ENCODE measurements at regions not wholly inside any gene's neighbourhood (a gene's known extent, or its start where the extent isn't known, plus 50 kb on each side); places are given as distances from the start of the nearest gene placed in this dataset.

DNA sequence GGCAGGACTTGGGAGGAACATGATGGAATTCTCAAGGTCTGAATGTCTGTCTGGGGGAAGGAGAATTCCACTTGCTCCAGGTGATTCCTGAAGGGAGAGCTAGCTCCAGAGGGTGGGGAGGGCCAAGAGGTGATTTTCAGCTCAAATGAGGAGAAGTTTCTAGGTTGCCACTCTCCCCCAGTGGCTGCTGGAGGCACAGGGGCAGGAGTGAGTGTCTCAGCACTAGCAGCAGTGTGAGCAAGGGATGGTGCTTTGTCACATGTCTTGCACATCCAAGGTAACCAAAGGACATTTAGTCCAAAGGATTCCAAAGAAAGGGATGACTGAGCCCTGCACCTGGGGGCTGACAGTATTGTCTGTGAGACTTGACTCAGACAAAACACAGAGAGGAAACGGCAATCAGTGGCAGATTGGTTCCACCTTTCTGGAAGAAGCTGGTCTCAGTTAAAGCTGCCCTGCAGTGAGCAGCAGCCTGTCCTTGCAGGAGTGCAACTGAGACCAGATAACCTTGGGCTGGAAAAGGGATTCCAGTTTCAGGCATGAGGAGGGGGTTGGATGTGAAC, 51.2 kb upstream of the PCBD1 start:
- Histone ChIP-seq H3K4me3 (no peak overlapping the region), H3K27ac (no peak overlapping the region)

DNA sequence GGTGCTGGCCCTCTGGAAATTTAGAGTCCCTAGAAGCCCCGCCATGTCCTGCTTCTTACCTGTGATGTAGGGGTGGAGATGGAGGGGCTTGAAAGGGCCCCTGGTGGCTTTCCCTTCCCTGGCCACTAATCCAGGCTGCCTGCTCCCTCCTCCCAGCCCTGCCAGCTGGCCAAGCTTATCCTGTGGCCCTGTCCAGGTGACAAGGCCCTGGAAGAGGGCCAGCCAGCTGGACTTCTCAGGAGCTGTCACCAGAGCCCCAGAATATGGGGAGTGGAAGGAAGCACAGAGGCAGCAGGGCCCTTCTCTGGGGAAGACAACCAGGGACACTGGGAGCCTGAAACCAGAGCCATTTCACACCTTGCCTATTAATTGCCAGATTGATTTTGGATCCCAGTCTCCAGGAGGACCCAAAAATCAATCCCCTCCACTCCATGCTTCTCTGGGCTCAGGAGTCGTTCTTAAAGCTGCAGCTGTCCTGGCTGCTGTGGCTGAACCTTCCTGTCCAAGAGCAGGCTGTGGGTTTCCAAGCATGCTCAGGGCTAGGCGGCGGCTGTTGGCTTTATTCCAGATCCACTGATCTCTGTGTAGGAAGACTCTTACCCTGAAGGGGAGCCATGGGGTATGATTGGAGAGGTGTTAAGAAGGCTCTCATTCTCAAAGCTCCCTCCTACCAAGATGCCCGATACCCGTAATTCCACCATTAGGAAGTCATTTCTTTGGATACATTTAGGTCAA, 52.6 kb upstream of the PCBD1 start:
- no peak overlapping the region for H3K27ac ChIP-seq
- H3K4me3 ChIP-seq, result no peak overlapping the region

DNA sequence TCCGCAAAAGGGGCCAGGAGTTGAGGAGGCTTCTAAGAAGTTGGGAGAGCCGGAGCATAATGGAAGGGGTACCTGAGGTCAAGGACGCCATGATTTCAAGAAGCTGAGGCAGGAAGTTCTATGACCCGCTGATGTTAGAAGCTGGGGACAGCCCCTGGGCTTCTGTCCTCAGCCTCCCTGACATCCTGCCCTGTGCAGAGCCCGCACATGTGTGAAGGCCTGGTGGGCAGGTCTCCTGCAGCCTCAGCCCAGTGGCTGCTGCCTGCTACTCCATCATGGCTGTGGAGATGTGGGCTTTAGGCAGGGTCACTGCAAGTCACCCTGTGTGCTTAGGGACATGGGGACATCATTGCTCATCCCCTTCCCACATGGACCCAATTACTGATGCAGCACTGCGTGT, 53.8 kb upstream of the PCBD1 start:
- H3K4me3 ChIP-seq, result no peak overlapping the region

DNA sequence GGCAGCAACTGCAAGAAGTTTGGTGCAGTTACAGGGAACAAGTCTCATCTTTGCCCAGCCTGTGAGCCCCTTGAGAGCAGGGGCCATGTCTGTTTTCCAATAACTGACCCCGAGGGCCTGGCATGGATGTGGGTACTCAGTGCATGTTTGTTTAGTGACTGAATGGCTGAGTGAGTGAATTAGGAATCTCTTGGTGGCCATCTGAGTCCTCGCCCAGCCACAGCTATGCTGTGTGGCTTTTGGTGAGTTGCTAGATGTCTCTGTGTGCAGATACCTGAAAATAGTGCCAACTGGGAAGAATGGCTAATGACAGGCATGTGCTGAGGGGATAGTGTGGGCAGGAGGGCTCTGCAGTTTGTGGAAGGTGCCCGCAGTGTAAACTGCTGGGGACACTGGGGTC, 54.4 kb upstream of the PCBD1 start:
- H3K27ac ChIP-seq, result no peak overlapping the region
- H3K4me3 ChIP-seq, result no peak overlapping the region

More for the DNA sequence above, 53.8 kb upstream of the PCBD1 start:
- H3K27ac ChIP-seq, result no peak overlapping the region

DNA sequence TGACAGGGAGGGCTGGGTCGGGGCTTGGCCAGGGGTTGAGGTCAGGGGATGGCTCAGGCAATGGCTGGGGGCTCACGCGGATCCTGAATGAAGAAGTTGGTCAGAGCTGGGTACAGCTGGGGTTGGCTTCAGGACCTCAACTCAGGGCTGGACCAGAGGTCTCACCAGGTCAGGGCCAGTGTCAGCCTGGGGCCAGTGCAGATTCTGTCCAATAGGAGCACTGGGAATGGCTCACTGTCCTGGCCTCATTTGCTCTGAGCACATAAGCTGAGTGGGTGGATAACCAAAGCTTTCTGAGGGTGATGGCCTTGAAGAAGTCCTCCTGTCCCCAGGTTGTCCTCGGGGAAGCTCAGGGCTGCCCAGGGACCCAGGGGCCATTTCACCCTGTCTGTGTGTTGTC, 54.9 kb upstream of the PCBD1 start:
- no peak overlapping the region for H3K27ac ChIP-seq
- H3K4me3 ChIP-seq, result no peak overlapping the region

DNA sequence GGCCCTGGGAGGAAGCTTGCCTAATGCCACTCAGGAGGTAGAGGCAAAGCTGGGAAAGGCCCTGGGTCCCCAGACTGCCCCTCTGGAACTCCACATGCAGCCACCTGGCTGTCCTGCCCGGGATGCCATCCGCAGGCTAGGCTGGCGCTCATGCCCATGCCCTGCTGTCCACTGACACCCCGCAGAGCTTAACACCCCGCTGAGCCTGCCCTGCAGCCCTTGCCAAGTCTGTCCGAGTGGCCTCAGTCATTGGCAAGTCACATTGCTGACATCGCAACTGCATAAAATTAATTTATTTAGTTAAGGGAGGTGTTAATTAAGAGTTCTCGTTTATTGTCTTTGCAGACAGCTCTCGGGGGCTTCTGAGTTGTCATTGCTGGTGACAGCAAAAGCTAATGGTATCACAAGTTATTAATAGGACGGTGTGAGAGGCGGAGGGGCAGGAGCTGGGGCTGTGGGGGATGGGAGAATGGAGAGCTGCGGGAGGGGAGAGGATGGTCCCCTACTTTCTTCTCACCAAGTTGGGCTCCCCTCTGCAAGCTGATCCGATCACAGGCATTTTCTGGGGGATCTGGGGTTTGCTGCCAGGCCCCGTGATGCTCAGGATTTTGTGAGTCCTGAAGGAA, 55.6 kb upstream of the PCBD1 start:
- Histone ChIP-seq H3K27ac (no peak overlapping the region), H3K4me3 (no peak overlapping the region)

DNA sequence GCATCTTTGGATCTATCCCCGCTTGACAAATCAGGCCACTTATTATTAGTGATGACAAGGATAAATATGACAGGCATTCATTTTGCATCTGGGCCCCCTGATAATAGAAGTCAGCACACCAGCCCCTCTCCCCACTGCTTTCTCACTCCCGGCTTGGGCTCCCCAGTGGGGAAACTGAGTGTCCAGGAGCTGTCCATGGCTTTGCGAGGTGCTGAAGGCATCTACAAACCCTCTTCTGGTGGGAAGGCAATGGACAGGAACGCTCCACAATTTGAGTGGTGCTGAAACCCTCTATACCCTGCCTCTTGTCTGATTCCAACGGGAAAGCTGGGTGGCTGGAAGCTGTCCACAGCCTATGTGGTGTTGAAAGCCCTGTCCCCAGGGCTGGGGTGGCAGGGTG, 61.7 kb upstream of the PCBD1 start:
- no peak overlapping the region for H3K27ac ChIP-seq

GRCh38 chr10:70950801-70951200, 62.4 kb upstream of the PCBD1 start:
- Histone ChIP-seq H3K4me3 (no peak overlapping the region), H3K27ac (no peak overlapping the region)

More for the DNA sequence above, 61.7 kb upstream of the PCBD1 start:
- H3K4me3 ChIP-seq, result no peak overlapping the region

DNA sequence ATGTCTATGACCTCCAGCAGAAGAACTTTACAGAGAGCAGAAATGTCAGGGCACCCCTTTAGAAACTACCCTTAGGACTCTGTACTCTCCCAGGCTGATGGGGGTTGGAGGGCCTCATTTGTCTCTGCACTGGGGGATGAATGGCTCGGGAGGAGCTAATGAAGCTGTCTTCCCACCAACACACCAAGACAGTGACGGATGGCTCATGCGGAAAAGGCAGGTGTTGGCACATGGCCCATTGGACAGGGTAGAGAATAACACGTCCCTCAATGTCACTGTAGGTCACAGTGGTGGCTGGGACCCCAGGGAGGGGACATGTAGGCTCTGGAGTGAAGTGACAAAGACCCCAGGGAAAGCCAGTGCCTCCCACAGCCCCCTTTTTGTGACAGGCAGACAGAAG, 64.0 kb upstream of the PCBD1 start:
- no peak overlapping the region for H3K4me3 ChIP-seq
- no peak overlapping the region for H3K27ac ChIP-seq

DNA sequence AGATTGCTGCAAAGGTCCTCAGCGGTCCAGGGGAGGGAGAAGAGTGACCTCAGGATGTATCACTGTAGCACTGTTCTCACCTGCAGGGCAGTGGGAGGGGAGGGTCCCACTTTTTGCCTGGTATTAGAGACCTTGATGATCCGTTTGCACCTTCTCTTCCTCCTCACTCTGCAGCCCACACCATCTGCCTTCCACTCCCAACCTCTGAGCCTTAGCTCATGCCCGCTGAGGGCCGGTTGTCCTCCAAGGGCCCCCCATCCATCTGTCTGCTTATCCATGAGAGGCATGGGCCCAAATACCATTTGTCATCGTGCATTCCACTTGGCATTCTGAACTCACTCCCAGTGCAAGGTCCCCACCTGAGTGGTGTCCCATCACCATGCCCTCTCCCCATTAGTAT, 64.6 kb upstream of the PCBD1 start:
- Histone ChIP-seq H3K27ac (no peak overlapping the region), H3K4me3 (no peak overlapping the region)

DNA sequence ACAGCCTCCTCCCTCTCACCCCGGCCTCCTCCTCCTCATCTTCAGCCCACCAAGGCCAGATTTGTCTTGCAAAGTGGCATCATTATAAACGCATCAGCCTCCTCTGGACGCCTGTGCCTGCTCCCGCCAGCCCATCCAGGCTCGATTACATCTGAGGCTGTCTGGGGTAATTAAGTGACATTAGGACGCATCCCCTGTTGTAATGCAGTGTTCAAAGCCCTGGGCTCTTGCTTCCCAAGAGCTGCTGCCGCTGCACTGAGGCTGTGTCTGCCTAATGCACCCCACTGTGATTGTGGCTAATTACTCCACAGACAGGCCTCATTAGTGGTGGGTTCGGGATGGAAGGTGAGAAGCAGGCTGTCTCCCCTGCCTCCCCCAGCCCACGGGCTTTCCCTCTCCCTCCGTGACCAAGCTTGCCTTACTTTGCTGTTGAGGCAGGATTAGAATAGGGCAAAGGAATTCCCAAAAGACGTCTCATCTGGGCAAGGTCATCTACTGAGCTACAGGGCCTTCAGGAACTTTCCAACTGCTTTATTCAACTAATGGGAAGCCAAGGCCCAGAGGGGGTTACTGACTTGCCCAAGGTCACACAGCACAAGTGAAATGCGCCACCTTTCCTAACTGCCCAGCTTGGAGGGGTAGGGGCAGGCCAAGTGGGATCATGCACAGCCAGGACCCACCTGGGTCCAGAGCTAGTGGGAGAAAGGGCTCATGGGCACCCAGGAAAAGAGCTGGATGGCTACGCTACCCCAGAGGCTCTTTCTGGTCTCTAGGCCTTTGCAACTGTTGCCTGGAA, 66.2 kb upstream of the PCBD1 start:
- H3K4me3 ChIP-seq, result no peak overlapping the region

GRCh38 chr10:70956029-70956759, 67.8 kb upstream of the PCBD1 start:
- Histone ChIP-seq H3K27ac (no peak overlapping the region), H3K4me3 (no peak overlapping the region)

More for the DNA sequence above, 66.2 kb upstream of the PCBD1 start:
- H3K27ac ChIP-seq, result no peak overlapping the region

- H3K4me3 ChIP-seq, result no peak overlapping the region
- H3K27ac ChIP-seq, result no peak overlapping the region
These were observed 70.0 kb upstream of the PCBD1 start for GRCh38 chr10:70958396-70958795.

DNA sequence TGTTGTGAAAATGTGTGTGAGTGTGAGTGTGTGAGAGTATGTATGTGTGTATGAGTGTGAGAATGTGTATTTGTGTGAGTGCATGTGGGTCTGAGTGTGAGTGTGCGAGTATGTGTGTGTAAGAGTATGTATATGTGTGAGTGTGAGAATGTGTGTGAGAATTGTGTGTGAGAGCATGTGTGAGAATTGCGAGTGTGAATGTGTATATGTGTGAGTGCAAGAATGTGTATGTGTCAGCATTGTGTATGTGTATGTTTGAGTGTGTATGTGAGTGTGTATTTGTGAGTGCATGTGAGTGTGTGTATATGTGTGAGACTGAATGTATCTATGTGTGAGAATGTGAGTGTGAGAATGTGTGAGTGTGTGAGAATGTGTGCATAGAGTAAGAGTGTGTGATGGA, 72.0 kb upstream of the PCBD1 start:
- H3K27ac ChIP-seq, result no peak overlapping the region
- no peak overlapping the region for H3K4me3 ChIP-seq

GRCh38 chr10:70960783-70961570, 72.6 kb upstream of the PCBD1 start:
- no peak overlapping the region for H3K4me3 ChIP-seq
- no peak overlapping the region for H3K27ac ChIP-seq

DNA sequence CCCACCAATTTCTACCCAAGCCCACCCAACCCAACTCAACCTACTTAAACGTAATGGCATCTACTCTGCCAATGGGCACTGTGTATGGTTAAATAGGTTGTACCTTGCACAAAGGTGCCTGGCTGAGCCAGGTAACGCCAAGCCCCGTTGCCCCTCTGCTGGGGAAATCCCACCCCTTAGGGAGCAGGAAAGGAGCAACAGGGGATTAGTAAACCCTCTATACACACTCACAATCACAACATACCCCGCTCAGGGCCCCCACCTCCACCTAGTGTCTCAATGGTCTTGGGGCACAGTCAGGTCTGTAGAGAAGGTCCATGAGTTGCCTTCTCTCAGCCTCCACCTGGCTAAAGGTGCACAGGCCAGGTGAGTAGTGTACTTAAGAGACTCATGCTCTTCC, 74.3 kb upstream of the PCBD1 start:
- H3K27ac ChIP-seq, result no peak overlapping the region
- H3K4me3 ChIP-seq, result no peak overlapping the region

DNA sequence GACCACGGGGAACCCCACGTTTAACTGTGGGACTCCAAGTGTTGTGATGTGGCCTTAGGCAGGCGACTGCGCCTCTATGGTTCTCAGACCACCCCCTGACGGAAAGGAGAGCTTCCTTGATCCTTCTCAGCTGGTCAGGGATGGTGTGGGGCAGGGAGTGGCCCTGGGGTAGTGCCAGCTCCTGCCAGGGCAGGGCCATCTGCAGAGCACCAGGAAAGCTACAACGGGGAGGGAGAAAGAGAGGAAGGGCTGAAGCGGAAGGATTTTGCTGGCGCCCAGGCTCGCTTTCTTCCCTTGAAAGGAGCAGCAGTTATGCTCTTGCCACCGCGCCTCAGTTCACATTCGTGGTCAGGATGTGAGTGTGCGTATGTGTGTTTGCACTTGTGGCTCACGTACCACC, 74.9 kb upstream of the PCBD1 start:
- no peak overlapping the region for H3K4me3 ChIP-seq
- no peak overlapping the region for H3K27ac ChIP-seq

DNA sequence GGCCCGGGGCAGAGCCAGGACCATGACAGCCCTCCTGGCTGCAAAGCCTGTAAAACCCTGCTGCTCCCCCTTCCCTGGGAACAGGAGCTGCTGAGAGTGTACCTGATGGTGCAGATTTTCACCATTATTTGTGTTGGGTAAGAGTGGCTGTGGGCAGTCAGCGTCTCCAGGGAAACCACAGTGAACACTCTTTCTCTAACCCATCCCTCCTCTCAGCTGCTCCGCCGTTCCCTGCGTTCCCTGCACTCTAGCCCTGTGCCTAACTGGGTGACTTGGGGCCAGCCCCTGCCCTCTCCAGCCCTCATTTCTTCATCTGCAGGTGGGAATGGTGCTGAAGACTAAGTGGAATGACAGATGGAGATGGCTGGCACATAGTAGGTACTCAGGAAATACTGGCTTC, 75.9 kb upstream of the PCBD1 start:
- Histone ChIP-seq H3K27ac (no peak overlapping the region), H3K4me3 (no peak overlapping the region)

GRCh38 chr10:70964881-70965280, 76.5 kb upstream of the PCBD1 start:
- Histone ChIP-seq H3K27ac (no peak overlapping the region), H3K4me3 (no peak overlapping the region)
